ENCODE measurements at regions not wholly inside any gene's neighbourhood (a gene's known extent, or its start where the extent isn't known, plus 50 kb on each side); places are given as distances from the start of the nearest gene placed in this dataset.

DNA sequence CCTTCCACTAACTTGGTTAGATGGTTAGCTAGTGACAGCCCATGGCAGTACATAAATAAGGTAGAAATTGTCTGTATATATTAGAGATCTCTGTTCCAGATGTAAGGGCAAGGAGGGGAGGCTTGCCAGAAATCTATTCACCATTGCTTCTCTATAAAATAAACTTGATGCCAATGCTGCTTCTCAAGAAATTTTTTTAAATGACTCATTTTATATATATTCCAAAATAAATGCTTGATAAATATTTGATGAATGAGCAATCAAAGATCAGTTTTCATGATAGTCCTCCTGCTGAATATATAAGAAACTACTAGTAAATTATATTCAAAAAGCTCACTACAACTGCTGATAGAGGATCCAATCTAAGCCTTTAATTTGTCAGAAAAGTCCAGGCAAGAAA is 710.6 kb upstream of the CCDC179 start:
- TF ChIP-seq CTCF (IDR thresholded peaks at IDR 0.05): no peak
- TF ChIP-seq POLR2A (IDR thresholded peaks at IDR 0.05): no peak
